Amniotic epithelial cell (primary cell): ENCODE measurements at regions not wholly inside any gene's neighbourhood (a gene's known extent, or its start where the extent isn't known, plus 50 kb on each side); places are given as distances from the start of the nearest gene placed in this dataset.

Experiments used
- DNase-seq: peaks from one replicate; pipeline ENCODE4 v3.0.0-alpha.2; 2010; ENCODE audit warnings: low read depth

DNA sequence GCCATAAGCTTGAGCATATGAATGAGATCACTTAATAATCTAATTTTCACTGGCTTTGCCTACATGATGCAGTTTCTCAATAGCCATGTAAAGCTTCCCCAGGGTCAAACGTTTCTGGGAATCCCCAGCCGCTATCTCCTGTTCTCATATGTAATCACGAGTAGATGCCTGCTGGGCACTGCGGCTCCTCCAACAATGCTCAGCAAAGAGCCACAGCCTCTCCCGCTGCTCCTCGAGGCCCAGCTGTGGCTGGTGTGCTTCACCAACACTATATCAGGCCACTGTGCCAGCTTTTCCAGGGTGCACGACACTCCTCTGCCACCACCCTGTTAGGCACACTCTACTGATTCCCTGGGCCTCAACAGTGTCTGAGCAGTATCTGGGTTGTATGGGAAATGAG is 78.3 kb upstream of the RASGEF1B start:
- no peak for DNase-seq

DNA sequence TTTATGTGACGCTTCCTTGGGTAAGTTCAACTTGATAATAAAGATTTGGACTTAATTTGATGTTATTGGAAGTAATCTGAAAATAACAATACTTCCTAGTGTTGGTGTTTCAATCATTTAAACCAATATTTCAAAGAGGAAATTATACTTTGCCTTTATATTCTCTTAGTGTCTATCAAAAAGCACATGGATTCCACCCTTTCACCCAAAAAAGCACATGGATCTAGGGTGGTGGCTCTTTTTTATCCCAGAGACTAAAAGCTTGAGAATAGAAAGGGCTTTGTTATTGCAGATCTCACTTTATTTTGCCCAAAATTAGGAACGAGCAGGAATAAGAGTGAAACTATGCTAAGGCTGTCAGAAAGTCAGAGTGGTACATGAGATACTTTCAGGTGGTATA is 75.1 kb upstream of the RASGEF1B start:
- DNase-seq = no peak

DNA sequence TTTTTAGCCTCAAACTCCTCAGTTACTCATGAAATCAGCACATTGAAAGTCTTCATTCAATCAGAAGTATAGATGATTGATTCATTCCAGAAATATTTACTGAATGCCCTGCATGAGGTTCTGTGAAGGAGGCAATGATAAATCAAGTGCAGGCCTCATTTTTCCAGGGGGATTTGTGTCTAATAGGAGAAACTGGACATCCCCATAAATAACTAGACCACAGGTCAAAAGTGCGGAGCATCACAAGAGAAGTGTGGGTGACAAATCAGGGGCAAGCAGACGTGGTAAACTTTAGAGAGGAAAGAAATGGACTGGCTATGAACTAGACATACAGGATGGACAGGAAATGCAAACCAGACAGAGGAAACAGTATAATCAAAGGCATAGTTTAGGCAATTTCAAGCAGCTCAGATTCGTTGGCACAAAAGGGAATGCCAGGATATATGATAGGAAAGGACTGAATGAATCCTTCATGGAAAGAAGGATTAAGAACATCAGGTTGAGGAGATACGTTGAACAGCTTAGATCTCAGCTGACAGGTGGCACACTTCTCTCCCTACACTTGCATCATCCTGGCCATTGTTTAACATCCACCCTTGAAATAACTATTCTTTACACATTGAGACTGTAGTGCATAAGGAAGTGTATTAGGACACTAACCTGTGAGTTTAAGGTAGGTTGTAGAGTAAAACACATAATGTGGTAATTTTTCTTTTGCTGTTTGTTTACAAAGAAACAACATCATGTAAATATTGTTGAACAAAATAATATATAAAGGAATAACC is 69.6 kb upstream of the RASGEF1B start:
- DNase-seq = no peak

DNA sequence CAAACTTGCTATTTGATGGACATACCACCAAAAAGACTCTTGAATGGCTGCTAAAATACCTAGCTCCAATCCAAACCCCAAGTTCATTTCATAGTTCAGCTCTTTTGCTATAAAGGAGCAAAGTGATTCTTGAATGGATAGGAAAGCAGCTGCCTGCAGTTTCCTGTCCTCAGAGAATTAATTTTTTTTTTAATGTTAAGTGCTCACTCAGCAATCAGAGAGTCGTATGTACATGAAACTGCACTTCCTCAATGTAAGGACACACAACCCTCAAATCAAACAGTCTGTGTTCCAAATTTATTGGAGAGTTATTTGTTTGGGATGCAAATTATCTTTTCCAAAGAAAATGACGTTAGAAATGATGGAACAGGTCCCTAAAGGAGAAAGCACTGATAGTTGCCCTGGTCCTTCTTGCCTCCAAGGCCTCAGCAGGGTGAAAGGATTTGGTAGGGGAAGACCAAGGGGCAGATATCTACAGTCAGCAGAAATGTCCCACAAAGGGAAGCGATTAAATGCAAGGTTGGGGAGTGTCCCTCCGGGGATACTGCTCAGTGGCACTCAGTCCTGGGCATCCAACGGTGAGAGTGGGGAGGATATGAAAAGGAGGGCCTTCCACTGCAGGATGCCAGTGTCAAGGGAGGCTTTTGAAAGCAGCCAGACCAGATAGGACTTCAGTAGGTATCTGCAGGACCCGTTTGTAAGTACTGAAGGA is 67.2 kb upstream of the RASGEF1B start:
- DNase-seq = no peak

DNA sequence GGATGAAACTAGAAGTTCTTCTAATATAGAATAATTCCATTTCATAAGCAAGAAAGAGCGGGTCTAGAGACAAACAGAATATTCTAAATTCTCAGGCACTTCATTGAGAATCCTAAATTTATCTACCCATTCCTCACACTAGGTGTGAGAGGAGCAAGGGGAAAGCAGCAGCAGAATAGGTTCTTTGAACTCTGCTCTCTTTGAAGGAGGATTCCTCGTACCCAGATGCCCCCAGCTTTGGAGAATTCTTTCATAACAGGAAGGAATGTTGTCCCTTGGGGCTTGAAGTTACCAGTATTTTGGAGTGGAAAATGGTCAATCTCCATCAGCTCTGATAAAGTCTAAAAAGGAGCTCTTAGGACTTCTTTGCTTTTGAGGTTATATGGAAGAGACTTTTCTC is 59.7 kb upstream of the RASGEF1B start:
- no peak for DNase-seq

DNA sequence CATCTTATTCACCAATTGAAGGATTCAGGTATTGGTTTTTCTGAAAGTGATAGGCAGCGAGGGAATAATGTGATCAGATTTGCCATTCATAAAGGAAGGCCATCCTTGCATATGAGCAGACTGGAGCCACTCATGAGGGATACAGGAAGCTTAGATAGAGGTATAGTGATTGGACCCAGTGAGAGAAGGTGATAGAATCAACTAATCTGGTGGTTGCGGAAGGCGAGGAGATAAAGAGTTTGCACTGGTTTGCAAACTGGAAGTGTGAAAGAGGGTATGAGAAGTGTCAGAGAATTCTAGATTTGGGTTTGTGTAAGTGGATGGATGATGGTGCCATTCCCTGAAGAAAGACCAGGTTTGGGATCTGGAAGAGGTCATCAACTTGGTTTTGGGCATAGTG is 57.3 kb upstream of the RASGEF1B start:
- DNase-seq = no peak

DNA sequence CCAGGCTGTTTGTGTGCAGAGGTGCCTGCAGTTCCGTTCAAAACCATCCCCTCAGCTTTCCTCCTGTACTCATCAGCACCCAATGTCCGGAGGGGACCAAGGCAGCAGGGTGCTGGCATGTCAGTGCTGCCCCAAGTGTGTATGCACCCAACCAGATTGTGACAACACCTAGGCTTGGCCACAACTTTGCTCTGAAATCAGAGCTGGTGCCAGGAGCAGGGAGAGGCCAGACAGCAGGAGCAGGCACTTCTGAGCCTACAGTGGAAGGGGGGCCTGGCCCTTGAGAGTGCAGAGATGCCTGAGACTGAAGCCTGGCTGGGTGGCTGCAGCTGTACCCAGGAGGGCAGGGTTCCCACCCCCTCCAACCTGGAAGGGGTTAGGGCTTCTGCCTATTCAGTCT is 56.5 kb upstream of the RASGEF1B start:
- DNase-seq = no peak

DNA sequence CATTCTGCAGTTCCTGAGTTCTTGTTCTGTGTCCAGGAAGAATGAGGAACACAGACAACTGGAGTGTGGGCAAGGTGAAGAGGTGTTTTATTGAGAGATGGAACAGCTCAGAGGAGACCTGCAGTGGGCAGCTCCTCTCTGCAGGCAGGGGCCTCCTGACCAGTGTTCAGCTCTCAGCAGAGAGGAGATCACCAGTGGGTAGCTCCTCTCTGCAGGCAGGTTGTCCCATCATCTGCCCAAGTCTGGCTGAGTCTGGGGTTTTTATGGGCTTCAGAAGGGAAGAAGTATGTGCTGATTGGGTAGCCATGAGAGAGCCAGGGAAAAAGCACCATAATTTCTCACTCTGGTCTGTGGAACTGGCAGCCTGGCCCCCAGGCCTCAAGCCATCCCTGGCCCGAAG is 56.0 kb upstream of the RASGEF1B start:
- DNase-seq = no peak

DNA sequence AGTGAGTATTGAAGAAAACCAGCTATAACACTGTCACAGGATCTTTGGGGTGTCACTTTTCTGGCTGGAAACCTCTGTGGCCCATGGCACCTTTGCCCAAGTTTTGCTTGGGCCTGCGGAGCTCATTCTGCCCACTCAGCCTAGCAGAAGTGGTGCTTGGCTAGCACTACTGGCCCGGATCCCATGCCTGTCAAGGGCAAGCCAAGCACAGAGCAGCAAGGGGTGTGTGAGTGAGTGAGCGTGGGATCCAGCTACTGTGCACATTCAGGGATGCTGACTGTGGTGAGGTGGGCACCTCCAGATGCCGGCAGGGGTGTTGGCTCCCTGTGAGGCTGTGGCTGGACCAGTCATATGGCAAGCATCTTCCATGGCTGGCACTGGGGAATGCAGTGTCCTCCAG is 55.4 kb upstream of the RASGEF1B start:
- DNase-seq = no peak

DNA sequence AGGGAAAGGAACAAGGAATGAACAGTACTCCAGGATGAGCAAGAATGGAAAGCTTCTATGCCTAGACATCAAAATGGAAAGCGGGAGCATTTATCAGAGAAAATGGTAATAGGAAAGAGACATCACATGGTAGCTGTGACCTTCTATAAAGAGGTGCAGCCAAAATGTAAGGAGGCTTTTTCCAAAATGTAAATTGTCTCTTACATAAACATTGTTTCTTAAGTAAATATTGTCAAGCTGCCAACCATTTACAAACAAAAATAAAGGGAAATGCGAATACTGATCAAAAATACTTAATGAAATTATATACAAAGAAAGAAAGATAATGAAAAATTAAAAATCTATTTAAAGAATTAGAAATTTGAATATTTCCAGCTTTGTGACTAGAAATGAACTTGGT is 55.0 kb upstream of the RASGEF1B start:
- no peak for DNase-seq

DNA sequence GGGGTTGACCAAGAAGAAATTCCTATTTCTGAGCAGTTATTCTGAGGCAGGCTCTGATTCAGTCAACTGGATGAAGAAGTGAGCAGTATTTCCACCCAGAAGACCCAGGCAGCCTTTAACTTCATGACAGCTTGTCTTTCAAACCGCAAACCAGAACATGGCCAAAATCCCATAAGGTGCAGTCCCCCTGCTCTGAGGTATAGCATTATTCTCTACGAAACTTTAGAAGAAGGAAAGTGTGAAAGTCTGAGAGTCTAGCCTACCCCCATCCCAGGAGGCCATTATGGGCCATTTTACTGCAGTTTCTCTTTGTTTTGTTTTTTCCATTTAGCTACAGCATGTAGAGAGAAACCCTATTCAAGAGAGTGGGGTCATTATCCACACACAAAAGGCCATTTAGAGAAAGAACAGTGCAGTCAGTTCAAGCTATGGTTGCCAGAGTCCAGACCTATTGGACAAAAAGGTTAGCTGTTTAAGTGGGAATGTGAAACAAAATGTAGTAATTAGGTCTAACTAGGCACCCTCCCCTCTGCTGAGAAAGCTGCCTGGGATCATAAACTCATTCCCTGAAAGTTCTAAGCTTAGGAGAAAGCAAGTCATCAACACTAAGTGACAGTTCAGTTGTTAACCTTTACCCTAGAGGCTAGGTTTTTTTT is 52.1 kb upstream of the RASGEF1B start:
- DNase-seq = no peak

DNA sequence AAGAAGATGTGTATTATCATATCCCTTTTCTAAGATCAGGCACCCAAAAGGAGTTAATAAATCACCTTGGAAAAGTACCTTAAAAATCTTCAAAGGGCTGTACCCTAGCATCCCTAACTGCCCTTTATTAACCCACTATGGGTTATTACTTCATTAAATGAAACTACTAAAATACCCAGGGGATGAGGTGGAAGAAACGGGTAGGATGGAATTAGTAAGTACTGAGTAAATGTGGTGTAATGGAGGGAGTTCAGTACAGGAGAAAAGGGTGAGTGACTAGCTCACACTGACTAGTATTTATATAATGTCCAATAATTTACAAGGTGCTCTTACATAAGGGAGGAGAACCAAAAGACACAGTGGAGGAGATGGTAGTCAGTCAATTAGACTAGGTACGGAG is 51.0 kb upstream of the RASGEF1B start:
- DNase-seq = no peak

DNA sequence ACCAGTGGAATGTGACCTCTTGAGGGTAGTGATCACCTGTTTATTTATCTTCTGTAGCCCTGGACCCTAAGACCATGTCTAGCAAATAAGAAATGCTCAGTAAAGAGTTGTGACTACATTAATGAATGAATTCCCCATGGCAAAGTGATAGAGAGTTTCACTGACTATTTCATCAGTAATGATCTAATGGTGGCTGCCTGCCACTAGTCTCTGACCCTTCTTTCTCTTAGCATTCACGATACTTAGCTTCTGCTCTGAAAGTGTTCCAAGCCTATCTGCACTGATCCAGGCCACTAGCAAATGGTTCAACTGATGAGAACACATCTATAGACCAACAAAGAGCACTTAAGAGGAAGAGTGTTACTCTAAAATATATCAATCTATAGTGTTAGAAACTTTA is 50.0 kb upstream of the RASGEF1B start:
- no peak for DNase-seq
